Endothelial cell of umbilical vein (primary cell): ENCODE measurements at regions not wholly inside any gene's neighbourhood (a gene's known extent, or its start where the extent isn't known, plus 50 kb on each side); places are given as distances from the start of the nearest gene placed in this dataset.

Experiments used
- BruUV-seq: library from RNA; stranded (reverse); fragments of 400-500 nt; replicated peaks from 2 replicates; lab custom pipeline; 2021; lab: Mats Ljungman, UMichigan
- CTCF ChIA-PET: fragments of 300-600, 350-600 bp; sonication (Branson Sonifier 250); formaldehyde crosslinking; loops from one replicate; lab custom pipeline; 2021; ENCODE audit warnings: antibody characterized with exemption, inconsistent platforms; lab: Charles Lee
- POLR2A ChIA-PET: fragments of 300-600, 350-600 bp; sonication (Branson Sonifier 250); formaldehyde crosslinking; loops from one replicate; lab custom pipeline; 2021; ENCODE audit warnings: antibody characterized with exemption, inconsistent platforms; lab: Charles Lee
- DNase-seq: peaks from one replicate; pipeline ENCODE4 v3.0.0-alpha.2; 2011; ENCODE audit warnings: low read depth, low spot score
- FAIRE-seq: peaks from 2 replicates; lab custom pipeline; 2011; peaks lifted over from hg19 to GRCh38; lab: Jason Lieb, UNC
- H2AFZ ChIP-seq: 2 replicates; pipeline ENCODE4 v1.6.0; 2012; ENCODE audit warnings: low read depth, low read length, control low read depth, inconsistent platforms
- H3K27ac ChIP-seq: 2 replicates; pipeline ENCODE4 v1.5.1; 2011; ENCODE audit warnings: low read depth, mild to moderate bottlenecking, control low read depth, low read length, moderate library complexity; ENCODE audit not compliant: insufficient read depth
- H3K27me3 ChIP-seq, 2 experiments: 2 replicates each; pipeline versions ENCODE4 v1.6.0 to v1.6.1; 2011; ENCODE audit warnings: low read length in 2 of 2, mixed read lengths in 1 of 2; ENCODE audit not compliant: control insufficient read depth in 2 of 2, insufficient read depth in 2 of 2
- H3K36me3 ChIP-seq, 2 experiments: 2 replicates in 1 of 2; 3 replicates in 1 of 2; pipeline ENCODE4 v1.5.1; 2011; ENCODE audit warnings: low read length in 2 of 2, mild to moderate bottlenecking in 1 of 2, moderate library complexity in 1 of 2; ENCODE audit not compliant: control insufficient read depth in 2 of 2, insufficient read depth in 2 of 2; ENCODE audit errors: extremely low read depth in 1 of 2
- H3K4me1 ChIP-seq: 3 replicates; pipeline ENCODE4 v1.5.1; 2011; ENCODE audit warnings: mild to moderate bottlenecking, low read length; ENCODE audit not compliant: control insufficient read depth, insufficient read depth; ENCODE audit errors: extremely low read depth
- H3K4me2 ChIP-seq: 2 replicates; pipeline ENCODE4 v1.6.1; 2011; ENCODE audit warnings: low read length, control low read depth, mixed read lengths; ENCODE audit not compliant: insufficient read depth
- H3K4me3 ChIP-seq, 3 experiments: fragments of 200-600 bp in 1 of 3; sonication (generic), shearing (Covaris generic) in 1 of 3; replicated peaks in 1 of 3; 2 replicates each; pipeline ENCODE4 v1.5.1; 2011 to 2016; ENCODE audit warnings: control low read depth in 3 of 3, low read length in 3 of 3, mild to moderate bottlenecking in 2 of 3, inconsistent platforms in 1 of 3, low read depth in 1 of 3, moderate library complexity in 1 of 3; ENCODE audit not compliant: insufficient read depth in 1 of 3
- H3K79me2 ChIP-seq: 2 replicates; pipeline ENCODE4 v1.6.0; 2012; ENCODE audit warnings: low read length, inconsistent platforms; ENCODE audit not compliant: control insufficient read depth, insufficient read depth
- H3K9ac ChIP-seq: replicated peaks from 2 replicates; pipeline ENCODE3; 2011; ENCODE audit warnings: low read length, control low read depth; ENCODE audit not compliant: insufficient read depth; ENCODE audit errors: extremely low read depth
- H3K9me1 ChIP-seq: replicated peaks from 3 replicates; pipeline ENCODE4 v1.6.0; 2011; ENCODE audit warnings: mild to moderate bottlenecking, low read length; ENCODE audit not compliant: control insufficient read depth, insufficient read depth; ENCODE audit errors: extremely low read depth
- H3K9me3 ChIP-seq: replicated peaks from 2 replicates; pipeline ENCODE4 v1.5.1; 2012; ENCODE audit warnings: low read length, inconsistent platforms; ENCODE audit not compliant: control insufficient read depth, insufficient read depth
- H4K20me1 ChIP-seq: replicated peaks from 2 replicates; pipeline ENCODE3; 2011; ENCODE audit warnings: mild to moderate bottlenecking, low read length; ENCODE audit not compliant: control insufficient read depth, insufficient read depth; ENCODE audit errors: extremely low read depth
- EZH2 ChIP-seq: IDR thresholded peaks from 2 replicates; pipeline ENCODE4 v1.6.1; 2012; ENCODE audit warnings: borderline replicate concordance, low read depth, mild to moderate bottlenecking, moderate library complexity, low read length, inconsistent platforms; ENCODE audit not compliant: severe bottlenecking
- FOS ChIP-seq: IDR thresholded peaks from 2 replicates; pipeline ENCODE4 v1.6.1; 2011; ENCODE audit warnings: mild to moderate bottlenecking, low read length, moderate library complexity, borderline replicate concordance; ENCODE audit not compliant: insufficient read depth
- GATA2 ChIP-seq: IDR thresholded peaks from 2 replicates; pipeline ENCODE4 v1.7.0; 2011; ENCODE audit warnings: low read depth, mild to moderate bottlenecking, moderate library complexity, mixed read lengths, low read length; ENCODE audit not compliant: insufficient read length, insufficient read depth
- JUN ChIP-seq: IDR thresholded peaks from 2 replicates; pipeline ENCODE4 v1.6.1; 2011; ENCODE audit warnings: borderline replicate concordance, low read depth; ENCODE audit not compliant: insufficient read length, insufficient read depth
- MYC ChIP-seq: IDR thresholded peaks from one replicate; pipeline ENCODE4 v1.6.1; 2011; ENCODE audit warnings: mild to moderate bottlenecking, low read depth, low read length
- POLR2A ChIP-seq: IDR thresholded peaks from 2 replicates; pipeline ENCODE4 v1.6.1; 2012; ENCODE audit warnings: low read depth, mild to moderate bottlenecking, control low read depth, low read length
- POLR2AphosphoS5 ChIP-seq: IDR thresholded peaks from 2 replicates; pipeline ENCODE4 v1.6.1; 2012; ENCODE audit warnings: low read depth, mild to moderate bottlenecking, control low read depth, low read length, moderate library complexity; ENCODE audit not compliant: insufficient read depth
- dilution Hi-C: fragments of 300-500 bp; cut with MboI; formaldehyde crosslinking; loops from one replicate; pipeline ENCODE4 v1.15.0; 2019; ENCODE audit warnings: low sequenced_read_pairs; ENCODE audit not compliant: extremely low pct_ligation_motif_present
- intact Hi-C: fragments of 100-400 bp; cut with micrococcal nuclease; formaldehyde crosslinking; loops from one replicate; pipeline ENCODE4 v1.10.0; 2022
- TF ChIP-seq, protein P1 (sequence below), 2 donors: IDR thresholded peaks; 1 replicate in 1 of 2; 2 replicates in 1 of 2; pipeline ENCODE4 v1.5.1; 2011; ENCODE audit warnings: low read length in 2 of 2, mild to moderate bottlenecking in 2 of 2, moderate library complexity in 2 of 2, control low read depth in 1 of 2, inconsistent platforms in 1 of 2, low read depth in 1 of 2; ENCODE audit not compliant: insufficient read depth in 1 of 2; ENCODE audit errors: extremely low read depth in 1 of 2
- TF ChIP-seq, protein P2 (sequence below): IDR thresholded peaks from 2 replicates; pipeline ENCODE4 v1.6.1; 2011; ENCODE audit not compliant: insufficient read depth, insufficient read length

DNA sequence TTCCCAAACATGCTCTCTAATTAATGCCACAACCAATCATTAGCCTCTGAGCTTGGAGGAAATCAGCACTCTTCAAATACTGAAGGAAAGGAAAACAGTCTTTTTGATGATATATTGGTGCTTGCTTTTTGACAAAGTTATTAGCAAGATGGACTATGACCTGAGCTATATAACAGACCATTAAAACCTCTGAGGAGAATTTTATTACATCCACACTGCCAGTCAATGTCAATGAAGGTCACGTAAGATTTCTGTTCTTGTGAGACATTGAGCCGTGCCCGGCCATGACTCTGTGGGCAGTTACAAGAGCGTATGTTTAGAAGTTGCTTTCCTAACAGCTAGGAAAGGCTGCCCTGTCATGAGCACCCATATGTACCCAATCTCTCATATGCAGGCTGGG, 659.0 kb downstream of the UTRN start:
- Histone ChIP-seq H3K9ac (no peak overlapping the region), H3K36me3 (no peaks in the 10 kb centered on the region), H3K9me3 (no peaks in the 10 kb centered on the region), H3K4me2 (no peak overlapping the region), H3K79me2 (no peaks in the 10 kb centered on the region), H4K20me1 (no peaks in the 10 kb centered on the region), H3K27me3 (peaks cover 1 to 5% of the 10 kb centered on the region in 2 experiments), H3K4me3 (no peak overlapping the region), H3K4me1 (no peaks in the 10 kb centered on the region), H2AFZ (no peak overlapping the region), H3K27ac (no peak overlapping the region), H3K9me1 (no peaks in the 10 kb centered on the region)
- no peak for TF ChIP-seq FOS
- no peak for FAIRE-seq
- dilution Hi-C loops (no loop called here), intact Hi-C loops (no loop called here)
- DNase-seq, result no peak
- ChIA-PET POLR2A (no interaction called here), CTCF (no interaction called here)
- no TSS peak for BruUV-seq

DNA sequence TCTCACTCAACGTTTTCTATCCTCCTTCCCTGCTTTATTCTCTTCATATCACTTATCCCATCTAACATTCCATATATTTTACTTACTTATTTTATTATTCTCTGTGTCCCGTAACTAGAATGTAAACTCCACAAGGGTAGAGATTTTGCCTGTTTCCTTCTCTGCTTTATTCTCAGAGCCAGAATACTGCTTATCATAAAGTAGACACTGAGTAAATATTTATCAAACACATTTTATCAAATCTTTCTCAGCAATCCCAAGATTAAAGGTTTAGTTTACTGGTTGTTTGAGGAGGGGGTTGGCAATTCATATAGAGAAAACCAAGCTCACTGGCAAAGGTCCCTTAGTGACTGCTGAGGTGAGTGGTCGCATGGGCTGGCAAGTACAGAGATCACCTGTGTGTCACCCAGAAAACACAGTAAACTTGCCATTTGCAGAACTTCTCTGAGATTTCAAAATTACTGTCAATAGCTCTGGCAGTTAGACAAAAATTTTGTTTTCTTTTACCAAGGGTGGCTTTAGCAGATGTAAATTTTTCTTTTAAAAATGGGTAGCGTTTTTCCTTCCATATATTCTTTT, 662.4 kb downstream of the UTRN start:
- BruUV-seq, result no TSS peak
- TF ChIP-seq FOS (no peak), POLR2A (no peak), JUN (no peak), GATA2 (no peak), EZH2 (no peak), MYC (no peak), POLR2AphosphoS5 (no peak)
- TF ChIP-seq, protein P1, sequence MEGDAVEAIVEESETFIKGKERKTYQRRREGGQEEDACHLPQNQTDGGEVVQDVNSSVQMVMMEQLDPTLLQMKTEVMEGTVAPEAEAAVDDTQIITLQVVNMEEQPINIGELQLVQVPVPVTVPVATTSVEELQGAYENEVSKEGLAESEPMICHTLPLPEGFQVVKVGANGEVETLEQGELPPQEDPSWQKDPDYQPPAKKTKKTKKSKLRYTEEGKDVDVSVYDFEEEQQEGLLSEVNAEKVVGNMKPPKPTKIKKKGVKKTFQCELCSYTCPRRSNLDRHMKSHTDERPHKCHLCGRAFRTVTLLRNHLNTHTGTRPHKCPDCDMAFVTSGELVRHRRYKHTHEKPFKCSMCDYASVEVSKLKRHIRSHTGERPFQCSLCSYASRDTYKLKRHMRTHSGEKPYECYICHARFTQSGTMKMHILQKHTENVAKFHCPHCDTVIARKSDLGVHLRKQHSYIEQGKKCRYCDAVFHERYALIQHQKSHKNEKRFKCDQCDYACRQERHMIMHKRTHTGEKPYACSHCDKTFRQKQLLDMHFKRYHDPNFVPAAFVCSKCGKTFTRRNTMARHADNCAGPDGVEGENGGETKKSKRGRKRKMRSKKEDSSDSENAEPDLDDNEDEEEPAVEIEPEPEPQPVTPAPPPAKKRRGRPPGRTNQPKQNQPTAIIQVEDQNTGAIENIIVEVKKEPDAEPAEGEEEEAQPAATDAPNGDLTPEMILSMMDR (IDR thresholded peaks at IDR 0.05; ENCODE audit: extremely low read depth in 1 of 2, insufficient read depth in 1 of 2, low read depth in 1 of 2, low read length in 2 of 2), result no peak
- TF ChIP-seq, protein P2, sequence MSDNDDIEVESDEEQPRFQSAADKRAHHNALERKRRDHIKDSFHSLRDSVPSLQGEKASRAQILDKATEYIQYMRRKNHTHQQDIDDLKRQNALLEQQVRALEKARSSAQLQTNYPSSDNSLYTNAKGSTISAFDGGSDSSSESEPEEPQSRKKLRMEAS, result no peak
- Histone ChIP-seq H3K79me2 (no peaks in the 10 kb centered on the region), H3K27me3 (peaks cover under 1 to 5% of the 10 kb centered on the region in 2 experiments), H2AFZ (no peak overlapping the region), H3K36me3 (no peaks in the 10 kb centered on the region), H3K9ac (no peak overlapping the region), H3K4me1 (no peaks in the 10 kb centered on the region), H3K9me3 (no peaks in the 10 kb centered on the region), H4K20me1 (no peaks in the 10 kb centered on the region), H3K27ac (no peak overlapping the region), H3K4me2 (no peak overlapping the region), H3K4me3 (no peak overlapping the region), H3K9me1 (no peaks in the 10 kb centered on the region)
- FAIRE-seq (no peak), DNase-seq (no peak)
- ChIA-PET POLR2A (no interaction called here), CTCF (no interaction called here)
- intact Hi-C loops (no loop called here), dilution Hi-C loops (no loop called here)
